Keratinocyte (primary cell): ENCODE measurements at regions not wholly inside any gene's neighbourhood (a gene's known extent, or its start where the extent isn't known, plus 50 kb on each side); places are given as distances from the start of the nearest gene placed in this dataset.

ENCODE experiments used
- CTCF ChIP-seq, 3 experiments: IDR thresholded peaks in 1 of 3; conservative IDR thresholded peaks in 1 of 3; optimal IDR thresholded peaks in 1 of 3; 2 replicates in 2 of 3; 3 replicates in 1 of 3; pipeline versions ENCODE3 to v1.5.1; 2011; ENCODE audit warnings: low read length in 3 of 3, mild to moderate bottlenecking in 3 of 3, moderate library complexity in 2 of 3, control low read depth in 1 of 3, inconsistent platforms in 1 of 3; ENCODE audit not compliant: insufficient read depth in 2 of 3; ENCODE audit errors: extremely low read depth in 1 of 3
- EZH2 ChIP-seq: IDR thresholded peaks from one replicate; pipeline ENCODE4 v1.6.1; 2012; ENCODE audit warnings: inconsistent platforms, mild to moderate bottlenecking, low read length, moderate library complexity

GRCh38 chrX:20388594-20388993 is 121.9 kb upstream of the RPS6KA3 start:
- TF ChIP-seq CTCF (optimal IDR thresholded peaks at IDR 0.05 in 1 of 3, IDR thresholded peaks at IDR 0.05 in 1 of 3, conservative IDR thresholded peaks at IDR 0.05 in 1 of 3; ENCODE audit: extremely low read depth in 1 of 3, insufficient read depth in 2 of 3, low read length in 3 of 3) = no peak
- no peak for TF ChIP-seq EZH2
